SK-N-SH (cell line): ENCODE measurements at regions not wholly inside any gene's neighbourhood (a gene's known extent, or its start where the extent isn't known, plus 50 kb on each side); places are given as distances from the start of the nearest gene placed in this dataset.

ENCODE experiments used
- CHD2 ChIP-seq: fragments of 150-350 bp; IDR thresholded peaks from 2 replicates; pipeline ENCODE4 v1.6.1; 2018; ENCODE audit warnings: low read length; ENCODE audit not compliant: partially characterized antibody
- EP300 ChIP-seq, 2 experiments: IDR thresholded peaks; 2 replicates each; pipeline versions ENCODE4 v1.4.0 to v1.6.1; 2012; ENCODE audit warnings: borderline replicate concordance in 1 of 2, low read depth in 1 of 2, low read length in 1 of 2
- EZH2phosphoT487 ChIP-seq: fragments of 200-600 bp; sonication (generic); IDR thresholded peaks from 2 replicates; pipeline ENCODE4 v1.6.1; 2017; ENCODE audit warnings: low read depth, mixed run types, mild to moderate bottlenecking, antibody characterized with exemption, moderate library complexity, borderline replicate concordance
- GABPA ChIP-seq: IDR thresholded peaks from 2 replicates; pipeline ENCODE4 v1.4.0; 2012; ENCODE audit warnings: low read depth, mild to moderate bottlenecking
- MXI1 ChIP-seq: IDR thresholded peaks from 2 replicates; pipeline ENCODE4 v1.6.1; 2012; ENCODE audit warnings: mild to moderate bottlenecking, low read depth, low read length, improper control_type of control experiment
- NRF1 ChIP-seq: IDR thresholded peaks from 2 replicates; pipeline ENCODE4 v1.6.1; 2012; ENCODE audit warnings: low read depth, mild to moderate bottlenecking, low read length
- RCOR1 ChIP-seq: fragments of 150-350 bp; IDR thresholded peaks from 2 replicates; pipeline ENCODE4 v1.6.1; 2017; ENCODE audit warnings: antibody characterized with exemption, low read length
- SMC3 ChIP-seq: IDR thresholded peaks from 2 replicates; pipeline ENCODE4 v1.6.1; 2012; ENCODE audit warnings: low read depth, low read length, improper control_type of control experiment
- YY1 ChIP-seq: IDR thresholded peaks from 2 replicates; pipeline ENCODE4 v1.4.0; 2012; ENCODE audit warnings: low read depth, mild to moderate bottlenecking
- TF ChIP-seq, protein P1 (sequence below): fragments of 200-600 bp; sonication (generic); IDR thresholded peaks from 2 replicates; pipeline ENCODE4 v1.6.1; 2017; ENCODE audit warnings: antibody characterized with exemption, mild to moderate bottlenecking, moderate library complexity
- TF ChIP-seq, protein P2 (sequence below): IDR thresholded peaks from 2 replicates; pipeline ENCODE4 v1.4.0; 2012; ENCODE audit warnings: low read depth

DNA sequence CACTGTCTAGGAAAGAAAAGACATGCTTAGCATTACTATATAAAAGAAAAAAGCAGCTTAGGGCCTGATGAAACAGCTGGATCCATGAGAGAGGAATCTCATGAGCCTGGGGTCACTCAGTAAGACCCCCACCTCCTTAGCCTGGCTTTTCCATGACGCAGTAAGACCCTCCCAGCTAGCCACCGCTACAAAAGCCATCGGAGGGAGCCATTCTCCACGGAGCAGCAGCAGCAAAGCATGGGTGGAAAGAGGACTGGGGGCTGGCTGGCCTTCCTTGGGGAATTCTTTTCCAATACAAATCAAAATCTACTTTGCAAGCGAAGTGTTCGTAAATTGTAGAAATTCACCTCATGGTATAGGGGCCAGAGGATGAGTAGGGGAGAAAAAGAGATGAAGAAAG, 91.8 kb downstream of the SOD2 start:
- TF ChIP-seq, protein P1, sequence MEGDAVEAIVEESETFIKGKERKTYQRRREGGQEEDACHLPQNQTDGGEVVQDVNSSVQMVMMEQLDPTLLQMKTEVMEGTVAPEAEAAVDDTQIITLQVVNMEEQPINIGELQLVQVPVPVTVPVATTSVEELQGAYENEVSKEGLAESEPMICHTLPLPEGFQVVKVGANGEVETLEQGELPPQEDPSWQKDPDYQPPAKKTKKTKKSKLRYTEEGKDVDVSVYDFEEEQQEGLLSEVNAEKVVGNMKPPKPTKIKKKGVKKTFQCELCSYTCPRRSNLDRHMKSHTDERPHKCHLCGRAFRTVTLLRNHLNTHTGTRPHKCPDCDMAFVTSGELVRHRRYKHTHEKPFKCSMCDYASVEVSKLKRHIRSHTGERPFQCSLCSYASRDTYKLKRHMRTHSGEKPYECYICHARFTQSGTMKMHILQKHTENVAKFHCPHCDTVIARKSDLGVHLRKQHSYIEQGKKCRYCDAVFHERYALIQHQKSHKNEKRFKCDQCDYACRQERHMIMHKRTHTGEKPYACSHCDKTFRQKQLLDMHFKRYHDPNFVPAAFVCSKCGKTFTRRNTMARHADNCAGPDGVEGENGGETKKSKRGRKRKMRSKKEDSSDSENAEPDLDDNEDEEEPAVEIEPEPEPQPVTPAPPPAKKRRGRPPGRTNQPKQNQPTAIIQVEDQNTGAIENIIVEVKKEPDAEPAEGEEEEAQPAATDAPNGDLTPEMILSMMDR: no peak
- TF ChIP-seq RCOR1 (no peak), SMC3 (no peak), CHD2 (no peak), EP300 (IDR thresholded peaks at IDR 0.05; ENCODE audit: borderline replicate concordance in 1 of 2, low read depth in 1 of 2, low read length in 1 of 2) (no peak), YY1 (no peak), GABPA (no peak), NRF1 (no peak), MXI1 (no peak), EZH2phosphoT487 (no peak)
- TF ChIP-seq, protein P2, sequence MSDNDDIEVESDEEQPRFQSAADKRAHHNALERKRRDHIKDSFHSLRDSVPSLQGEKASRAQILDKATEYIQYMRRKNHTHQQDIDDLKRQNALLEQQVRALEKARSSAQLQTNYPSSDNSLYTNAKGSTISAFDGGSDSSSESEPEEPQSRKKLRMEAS: no peak
